ENCODE measurements at regions not wholly inside any gene's neighbourhood (a gene's known extent, or its start where the extent isn't known, plus 50 kb on each side); places are given as distances from the start of the nearest gene placed in this dataset.

DNA sequence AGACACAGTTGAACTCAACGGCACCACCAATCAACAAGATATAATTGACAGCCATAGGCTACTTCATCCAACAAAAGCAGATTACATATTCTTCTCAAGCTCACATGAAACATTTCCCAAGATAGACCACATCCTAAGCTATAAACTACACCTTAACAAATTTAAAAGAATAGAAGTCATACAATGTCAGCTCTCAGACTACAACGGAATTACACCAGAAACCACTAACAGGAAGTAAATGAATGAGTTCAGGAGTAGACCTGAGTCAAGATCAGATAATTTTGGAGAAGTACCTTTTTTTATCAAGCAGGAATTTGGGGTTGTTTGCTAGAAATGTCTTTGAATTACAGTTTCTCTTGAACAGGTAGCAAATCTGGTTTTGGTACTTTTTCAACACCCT is 237.8 kb downstream of the TBX18 start:
- Mint-ChIP-seq H3K27me3 (ENCODE audit: insufficient read depth, unreplicated experiment) (no peaks in the 10 kb centered on the region), H3K36me3 (ENCODE audit: insufficient read depth, unreplicated experiment) (no peaks in the 10 kb centered on the region), H3K4me3 (ENCODE audit: unreplicated experiment) (no peak overlapping the region), H3K9me3 (ENCODE audit: unreplicated experiment) (peaks cover 7% of the 10 kb centered on the region), H3K4me1 (ENCODE audit: low read depth, unreplicated experiment) (peaks cover 16% of the 10 kb centered on the region), H3K27ac (ENCODE audit: unreplicated experiment) (no peak overlapping the region)
- CTCF ChIA-PET, result no interaction called here
- TF ChIP-seq, protein P1, sequence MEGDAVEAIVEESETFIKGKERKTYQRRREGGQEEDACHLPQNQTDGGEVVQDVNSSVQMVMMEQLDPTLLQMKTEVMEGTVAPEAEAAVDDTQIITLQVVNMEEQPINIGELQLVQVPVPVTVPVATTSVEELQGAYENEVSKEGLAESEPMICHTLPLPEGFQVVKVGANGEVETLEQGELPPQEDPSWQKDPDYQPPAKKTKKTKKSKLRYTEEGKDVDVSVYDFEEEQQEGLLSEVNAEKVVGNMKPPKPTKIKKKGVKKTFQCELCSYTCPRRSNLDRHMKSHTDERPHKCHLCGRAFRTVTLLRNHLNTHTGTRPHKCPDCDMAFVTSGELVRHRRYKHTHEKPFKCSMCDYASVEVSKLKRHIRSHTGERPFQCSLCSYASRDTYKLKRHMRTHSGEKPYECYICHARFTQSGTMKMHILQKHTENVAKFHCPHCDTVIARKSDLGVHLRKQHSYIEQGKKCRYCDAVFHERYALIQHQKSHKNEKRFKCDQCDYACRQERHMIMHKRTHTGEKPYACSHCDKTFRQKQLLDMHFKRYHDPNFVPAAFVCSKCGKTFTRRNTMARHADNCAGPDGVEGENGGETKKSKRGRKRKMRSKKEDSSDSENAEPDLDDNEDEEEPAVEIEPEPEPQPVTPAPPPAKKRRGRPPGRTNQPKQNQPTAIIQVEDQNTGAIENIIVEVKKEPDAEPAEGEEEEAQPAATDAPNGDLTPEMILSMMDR (IDR thresholded peaks at IDR 0.05; ENCODE audit: insufficient read depth in 1 of 2, low read depth in 1 of 2, low read length in 1 of 2, severe bottlenecking in 1 of 2, unreplicated experiment in 1 of 2), result no peak
- POLR2A ChIA-PET, result no interaction called here
- Histone ChIP-seq H3K4me1 (peaks cover 27% of the 10 kb centered on the region), H3K27me3 (replicated peaks; ENCODE audit: control insufficient read depth, insufficient read depth, low read length) (no peaks in the 10 kb centered on the region), H3K9me3 (no peaks in the 10 kb centered on the region), H3K36me3 (ENCODE audit: control insufficient read depth, insufficient read depth, low read length) (no peaks in the 10 kb centered on the region), H3K4me3 (ENCODE audit: low read depth, low read length) (no peak overlapping the region)
- no TSS peak for BruUV-seq (replicated peaks)
- intact Hi-C loops (cut with micrococcal nuclease; ENCODE audit: unreplicated experiment), result no loop called here
- no peak for DNase-seq

GRCh38 chr6:84525907-84526306 is 238.5 kb downstream of the TBX18 start:
- intact Hi-C loops (cut with micrococcal nuclease; ENCODE audit: unreplicated experiment), result no loop called here
- DNase-seq, result no peak
- POLR2A ChIA-PET, result no interaction called here
- CTCF ChIA-PET, result no interaction called here
- BruUV-seq (replicated peaks), result no TSS peak
- Histone ChIP-seq H3K36me3 (ENCODE audit: control insufficient read depth, insufficient read depth, low read length) (no peaks in the 10 kb centered on the region), H3K4me3 (ENCODE audit: low read depth, low read length) (no peak overlapping the region), H3K27me3 (replicated peaks; ENCODE audit: control insufficient read depth, insufficient read depth, low read length) (no peaks in the 10 kb centered on the region), H3K9me3 (no peaks in the 10 kb centered on the region), H3K4me1 (peaks cover 34% of the 10 kb centered on the region)
- no peaks in the 10 kb centered on the region for H3K36me3 Mint-ChIP-seq (ENCODE audit: insufficient read depth, unreplicated experiment)
- peaks cover 7% of the 10 kb centered on the region for H3K9me3 Mint-ChIP-seq (ENCODE audit: unreplicated experiment)
- no peak overlapping the region for H3K4me3 Mint-ChIP-seq (ENCODE audit: unreplicated experiment)
- TF ChIP-seq, protein P1 (IDR thresholded peaks at IDR 0.05; ENCODE audit: insufficient read depth in 1 of 2, low read depth in 1 of 2, low read length in 1 of 2, severe bottlenecking in 1 of 2, unreplicated experiment in 1 of 2), result no peak
- no peak overlapping the region for H3K27ac Mint-ChIP-seq (ENCODE audit: unreplicated experiment)
- no peaks in the 10 kb centered on the region for H3K27me3 Mint-ChIP-seq (ENCODE audit: insufficient read depth, unreplicated experiment)
- peaks cover 23% of the 10 kb centered on the region for H3K4me1 Mint-ChIP-seq (ENCODE audit: low read depth, unreplicated experiment)

- intact Hi-C loops (cut with micrococcal nuclease; ENCODE audit: unreplicated experiment), result no loop called here
- H3K27me3 Mint-ChIP-seq (ENCODE audit: insufficient read depth, unreplicated experiment), result no peaks in the 10 kb centered on the region
- ChIA-PET POLR2A (no interaction called here), CTCF (no interaction called here)
- H3K4me3 Mint-ChIP-seq (ENCODE audit: unreplicated experiment), result no peak overlapping the region
- BruUV-seq (replicated peaks), result no TSS peak
- no peak overlapping the region for H3K27ac Mint-ChIP-seq (ENCODE audit: unreplicated experiment)
- DNase-seq, result no peak
- H3K36me3 ChIP-seq (ENCODE audit: control insufficient read depth, insufficient read depth, low read length), result no peaks in the 10 kb centered on the region
- TF ChIP-seq, protein P1 (IDR thresholded peaks at IDR 0.05; ENCODE audit: insufficient read depth in 1 of 2, low read depth in 1 of 2, low read length in 1 of 2, severe bottlenecking in 1 of 2, unreplicated experiment in 1 of 2), result no peak
- no peaks in the 10 kb centered on the region for H3K9me3 ChIP-seq
- peaks cover 5% of the 10 kb centered on the region for H3K9me3 Mint-ChIP-seq (ENCODE audit: unreplicated experiment)
- no peaks in the 10 kb centered on the region for H3K27me3 ChIP-seq (replicated peaks; ENCODE audit: control insufficient read depth, insufficient read depth, low read length)
- peaks cover 47% of the 10 kb centered on the region for H3K4me1 ChIP-seq
- no peak overlapping the region for H3K4me3 ChIP-seq (ENCODE audit: low read depth, low read length)
- H3K4me1 Mint-ChIP-seq (ENCODE audit: low read depth, unreplicated experiment), result peaks cover 31% of the 10 kb centered on the region
- H3K36me3 Mint-ChIP-seq (ENCODE audit: insufficient read depth, unreplicated experiment), result no peaks in the 10 kb centered on the region
Measured at GRCh38 chr6:84524636-84525035, 239.8 kb downstream of the TBX18 start.

Measured in Caco-2 (cell line).